RWPE1 (cell line): ENCODE measurements at regions not wholly inside any gene's neighbourhood (a gene's known extent, or its start where the extent isn't known, plus 50 kb on each side); places are given as distances from the start of the nearest gene placed in this dataset.

Source experiments
- CTCF ChIA-PET: fragments of 350-600 bp; sonication (Branson Sonifier 250); formaldehyde crosslinking; extraction: SDS; loops from one replicate; lab custom pipeline; 2021; lab: Yijun Ruan, JAX
- POLR2A ChIA-PET: fragments of 400-600 bp; formaldehyde crosslinking; extraction: SDS; loops from one replicate; lab custom pipeline; 2020; ENCODE audit warnings: antibody characterized with exemption; ENCODE audit not compliant: low non-redundant PET; lab: Yijun Ruan, JAX
- DNase-seq: peaks from one replicate; pipeline ENCODE4 v3.0.0; 2012; ENCODE audit warnings: low spot score
- H3K27ac ChIP-seq: fragments of 450-650 bp; 2 replicates; pipeline ENCODE4 v1.5.1; 2017
- CTCF ChIP-seq: fragments of 450-650 bp; conservative IDR thresholded peaks from 2 replicates; pipeline ENCODE4 v1.5.1; 2017; ENCODE audit warnings: low read depth, mild to moderate bottlenecking

- ChIA-PET POLR2A (no interaction called here), CTCF (interaction anchor here (0.6 kb wide), 1 partner anchor 32 kb away, joined by 5 read pairs; no protein-coding TSS in a partner anchor)
These were observed 353.4 kb upstream of the PLXNA2 start for GRCh38 chr1:208597571-208597970.

GRCh38 chr1:208598021-208598420, 353.8 kb upstream of the PLXNA2 start:
- no peak for TF ChIP-seq CTCF
- H3K27ac ChIP-seq = no peak overlapping the region
- ChIA-PET POLR2A (no interaction called here), CTCF (no interaction called here)
- no peak for DNase-seq

More at GRCh38 chr1:208597571-208597970, 353.4 kb upstream of the PLXNA2 start:
- no peak for DNase-seq
- no peak for TF ChIP-seq CTCF
- no peak overlapping the region for H3K27ac ChIP-seq

- no peak for DNase-seq
- ChIA-PET CTCF (no interaction called here), POLR2A (no interaction called here)
- H3K27ac ChIP-seq = no peak overlapping the region
- no peak for TF ChIP-seq CTCF
These were observed 354.9 kb upstream of the PLXNA2 start for GRCh38 chr1:208599063-208599462.

GRCh38 chr1:208600456-208601190, 356.4 kb upstream of the PLXNA2 start:
- CTCF ChIA-PET = interaction anchor here (0.6 kb wide), 1 partner anchor 73 kb away, joined by 3 read pairs; no protein-coding TSS in a partner anchor
- no peak for DNase-seq
- H3K27ac ChIP-seq = no peak overlapping the region
- POLR2A ChIA-PET = no interaction called here
- no peak for TF ChIP-seq CTCF

- CTCF ChIA-PET = no interaction called here
- no peak overlapping the region for H3K27ac ChIP-seq
- DNase-seq = no peak
- POLR2A ChIA-PET = no interaction called here
- TF ChIP-seq CTCF = no peak
These were observed 357.4 kb upstream of the PLXNA2 start for GRCh38 chr1:208601561-208601960.

GRCh38 chr1:208603721-208604120, 359.5 kb upstream of the PLXNA2 start:
- ChIA-PET POLR2A (no interaction called here), CTCF (no interaction called here)

More at GRCh38 chr1:208603721-208604120, 359.5 kb upstream of the PLXNA2 start:
- H3K27ac ChIP-seq = no peak overlapping the region
- TF ChIP-seq CTCF = no peak
- DNase-seq = no peak
